Fibroblast of mammary gland (primary cell): ENCODE measurements at regions not wholly inside any gene's neighbourhood (a gene's known extent, or its start where the extent isn't known, plus 50 kb on each side); places are given as distances from the start of the nearest gene placed in this dataset.
A peak's percentile ranks its signal among the peaks of the same experiment; 100 is the strongest.

Experiments
- DNase-seq: peaks from one replicate; pipeline ENCODE4 v3.0.0-alpha.2; 2010; ENCODE audit warnings: low read depth
- H3K4me3 ChIP-seq: 2 replicates; pipeline ENCODE4 v1.5.1; 2011; ENCODE audit warnings: low read depth, mild to moderate bottlenecking, low read length, moderate library complexity; ENCODE audit not compliant: control insufficient read depth
- TF ChIP-seq, protein P1 (sequence below): conservative IDR thresholded peaks from 2 replicates; pipeline ENCODE4 v1.5.1; 2011; ENCODE audit warnings: low read depth, low read length, inconsistent platforms; ENCODE audit not compliant: control insufficient read depth, insufficient read depth

DNA sequence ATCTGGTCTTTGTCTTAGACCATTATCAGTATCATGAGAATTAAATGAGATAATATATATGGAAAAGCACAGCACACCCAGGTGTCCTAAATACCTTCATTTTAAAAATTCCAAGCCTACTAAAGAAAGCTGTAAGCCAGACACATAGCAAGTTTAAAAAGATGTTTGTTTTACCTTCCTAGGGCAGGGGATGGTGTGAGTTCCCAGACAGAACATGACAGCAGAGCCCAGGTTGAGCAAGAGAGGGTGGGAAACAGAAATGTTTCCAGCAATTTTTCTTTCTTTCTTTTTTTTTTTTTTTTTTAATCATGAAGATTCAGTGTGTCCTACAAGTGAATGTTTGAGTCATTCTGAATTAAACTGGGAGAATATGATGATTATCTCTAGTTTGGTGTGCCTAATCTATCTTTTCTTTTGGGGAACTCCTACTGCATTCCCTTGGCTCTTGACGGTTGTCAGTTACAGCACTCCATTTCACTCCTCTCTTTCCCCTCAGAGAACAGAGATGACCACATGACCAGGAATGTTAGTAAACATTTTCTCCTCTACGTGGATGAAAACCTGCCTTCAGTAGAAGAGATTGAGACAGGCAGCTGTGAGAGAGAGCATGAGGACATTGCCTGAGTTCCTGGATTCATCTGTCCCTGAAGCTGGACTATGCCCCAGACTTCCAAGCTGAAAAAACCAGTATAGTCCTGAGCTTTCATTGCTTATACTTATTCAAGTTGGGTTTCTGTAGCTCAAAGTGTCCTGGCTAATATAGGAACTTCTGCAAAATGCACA is 54.5 kb upstream of the ARL14 start:
- TF ChIP-seq, protein P1, sequence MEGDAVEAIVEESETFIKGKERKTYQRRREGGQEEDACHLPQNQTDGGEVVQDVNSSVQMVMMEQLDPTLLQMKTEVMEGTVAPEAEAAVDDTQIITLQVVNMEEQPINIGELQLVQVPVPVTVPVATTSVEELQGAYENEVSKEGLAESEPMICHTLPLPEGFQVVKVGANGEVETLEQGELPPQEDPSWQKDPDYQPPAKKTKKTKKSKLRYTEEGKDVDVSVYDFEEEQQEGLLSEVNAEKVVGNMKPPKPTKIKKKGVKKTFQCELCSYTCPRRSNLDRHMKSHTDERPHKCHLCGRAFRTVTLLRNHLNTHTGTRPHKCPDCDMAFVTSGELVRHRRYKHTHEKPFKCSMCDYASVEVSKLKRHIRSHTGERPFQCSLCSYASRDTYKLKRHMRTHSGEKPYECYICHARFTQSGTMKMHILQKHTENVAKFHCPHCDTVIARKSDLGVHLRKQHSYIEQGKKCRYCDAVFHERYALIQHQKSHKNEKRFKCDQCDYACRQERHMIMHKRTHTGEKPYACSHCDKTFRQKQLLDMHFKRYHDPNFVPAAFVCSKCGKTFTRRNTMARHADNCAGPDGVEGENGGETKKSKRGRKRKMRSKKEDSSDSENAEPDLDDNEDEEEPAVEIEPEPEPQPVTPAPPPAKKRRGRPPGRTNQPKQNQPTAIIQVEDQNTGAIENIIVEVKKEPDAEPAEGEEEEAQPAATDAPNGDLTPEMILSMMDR = no peak
- no peak overlapping the region for H3K4me3 ChIP-seq
- DNase-seq = no peak

DNA sequence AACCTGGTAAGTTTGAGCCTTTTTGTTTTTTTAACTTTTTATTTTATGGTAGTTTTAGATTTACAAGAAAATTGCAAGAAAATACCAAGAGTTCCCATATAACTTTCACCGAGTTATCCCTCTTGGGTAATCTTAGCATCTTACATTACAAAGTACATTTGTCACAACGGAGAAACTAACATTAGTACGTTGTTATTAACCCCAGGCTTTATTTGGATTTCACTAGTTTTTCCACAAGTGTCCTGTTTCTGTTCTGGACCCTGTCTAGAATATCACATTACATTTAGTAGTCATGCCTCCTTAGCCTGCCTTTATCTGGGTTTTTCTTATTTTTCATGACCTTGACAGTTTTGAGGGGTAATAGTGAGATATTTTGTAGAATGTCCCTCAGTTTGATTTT is 53.5 kb upstream of the KPNA4 start:
- TF ChIP-seq, protein P1 = no peak
- no peak overlapping the region for H3K4me3 ChIP-seq

DNA sequence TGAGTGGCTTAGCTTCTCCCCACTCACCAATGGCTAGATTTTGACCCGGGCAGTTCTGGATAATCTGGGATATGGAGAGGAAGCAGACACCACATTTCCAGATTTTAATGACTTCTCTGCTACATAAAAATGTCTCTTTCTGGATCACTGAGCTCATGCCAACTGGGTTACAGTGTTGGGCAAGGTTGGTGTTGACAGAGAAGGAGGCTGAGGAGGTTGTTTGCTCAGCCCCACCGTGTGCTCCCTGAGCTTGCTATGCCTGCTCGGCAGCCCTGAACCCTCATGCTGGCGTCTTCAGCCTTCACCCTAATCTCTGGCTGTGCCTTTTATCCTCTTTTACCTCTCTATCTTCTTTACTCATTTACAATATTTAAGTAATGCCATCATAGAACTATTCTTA is 53.0 kb upstream of the KPNA4 start:
- DNase-seq = no peak

More for the DNA sequence above, 53.5 kb upstream of the KPNA4 start:
- DNase-seq = no peak

DNA sequence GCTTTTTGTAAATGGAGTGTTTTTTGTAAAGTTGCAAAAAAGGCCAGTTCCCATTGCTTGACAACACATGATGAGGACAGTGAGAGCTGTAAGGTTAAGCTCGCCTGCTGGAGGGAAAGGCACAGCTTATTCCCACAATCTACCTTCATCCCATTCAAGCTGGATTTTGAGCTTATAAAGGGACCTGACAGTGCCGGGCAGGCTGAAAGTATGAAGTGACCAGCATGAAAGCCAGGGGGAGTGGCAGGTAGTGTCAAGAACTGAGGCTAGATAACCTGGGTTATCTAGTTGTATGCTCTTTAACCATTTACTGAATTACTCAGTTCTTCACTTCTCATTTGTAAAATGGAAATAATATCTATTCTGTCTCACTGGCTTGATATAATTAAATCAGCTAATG is 52.3 kb upstream of the KPNA4 start:
- no peak for DNase-seq
- H3K4me3 ChIP-seq = no peak overlapping the region
- TF ChIP-seq, protein P1 = no peak

More for the DNA sequence above, 53.0 kb upstream of the KPNA4 start:
- H3K4me3 ChIP-seq = no peak overlapping the region
- TF ChIP-seq, protein P1 = no peak

DNA sequence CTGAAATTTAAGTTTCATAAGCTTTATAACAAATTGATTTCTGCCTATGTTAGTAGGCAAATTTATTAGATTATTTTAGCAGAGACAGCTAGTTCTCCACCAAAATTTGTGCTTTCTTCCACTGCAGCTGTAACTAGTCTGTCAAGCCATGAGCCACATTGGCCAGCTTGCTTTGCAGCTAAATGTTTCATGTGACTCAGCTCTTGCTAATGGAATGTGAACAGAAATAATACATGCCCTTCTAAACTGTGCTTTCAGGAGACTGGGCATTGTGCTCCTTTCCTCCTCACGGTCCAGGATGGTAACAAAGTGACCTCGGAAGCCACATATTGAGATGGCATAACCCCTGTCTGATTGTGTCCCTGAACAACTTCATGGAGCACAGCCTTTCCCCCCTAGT is 51.3 kb upstream of the KPNA4 start:
- TF ChIP-seq, protein P1 = no peak
- peak; percentile 56 for DNase-seq
- no peak overlapping the region for H3K4me3 ChIP-seq

DNA sequence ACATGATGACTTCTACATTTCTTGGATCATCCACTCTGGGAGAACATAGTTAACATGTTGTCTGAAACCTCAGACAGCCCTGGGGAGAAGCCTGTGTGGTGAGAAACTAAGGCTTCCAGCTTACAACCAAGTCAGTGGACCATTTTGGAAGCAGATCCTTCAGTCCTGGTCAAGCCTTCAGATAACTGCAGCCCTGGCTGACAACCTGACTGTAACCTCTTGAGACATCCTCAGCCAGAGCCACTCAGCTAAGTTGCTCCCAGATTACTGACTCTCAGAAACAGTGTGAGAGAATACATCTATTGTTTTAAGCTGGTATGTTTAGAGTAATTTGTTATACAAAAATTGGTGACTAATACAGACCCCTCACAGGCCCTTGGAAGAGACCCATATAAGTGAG is 50.9 kb upstream of the KPNA4 start:
- peak; percentile 9 for DNase-seq
- no peak overlapping the region for H3K4me3 ChIP-seq
- TF ChIP-seq, protein P1 = no peak
